ENCODE measurements at regions not wholly inside any gene's neighbourhood (a gene's known extent, or its start where the extent isn't known, plus 50 kb on each side); places are given as distances from the start of the nearest gene placed in this dataset.

DNA sequence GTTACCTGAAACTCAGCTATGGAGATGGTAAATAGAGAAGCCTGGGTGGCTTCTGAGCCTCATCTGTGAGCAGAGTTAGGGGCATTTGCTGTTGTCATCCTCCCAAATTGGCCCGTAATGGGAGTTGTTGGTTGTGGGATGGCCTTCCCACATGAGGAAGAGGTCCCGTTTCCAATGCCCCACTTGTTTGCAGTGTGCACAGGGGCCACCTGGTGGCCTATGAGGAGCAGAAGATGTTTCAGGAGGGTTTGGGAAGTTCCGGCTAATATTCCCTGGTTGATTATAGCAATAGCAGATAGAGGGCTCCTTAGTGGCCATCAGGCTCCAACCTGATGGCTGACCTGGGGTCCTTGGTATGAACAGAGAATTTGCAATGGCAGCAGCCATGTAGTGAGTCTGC lies 1546.5 kb downstream of the OTOL1 start:
- no peak for DNase-seq

DNA sequence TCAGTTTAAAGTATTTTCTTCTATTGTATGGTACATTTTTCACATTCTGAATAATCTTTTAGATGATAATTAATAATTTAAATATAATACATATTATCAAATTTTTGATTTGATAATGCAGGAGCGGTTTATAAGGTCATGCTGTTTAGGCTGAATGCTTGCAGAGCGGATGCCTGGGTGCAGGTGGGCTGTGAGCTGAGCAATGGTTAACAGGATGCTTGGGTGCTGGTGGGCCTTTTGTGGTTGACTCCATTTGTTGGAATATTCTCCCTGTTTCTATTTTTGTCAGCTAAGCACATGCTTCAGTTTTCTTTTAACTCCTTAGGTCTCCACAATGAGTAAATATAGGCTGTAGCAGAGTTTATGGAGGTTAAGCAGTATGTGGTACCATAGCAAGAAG lies 1549.3 kb downstream of the OTOL1 start:
- DNase-seq, result no peak

- DNase-seq, result peak; percentile 22
Measured at GRCh38 chr3:163048881-163049280, 1552.3 kb downstream of the OTOL1 start.

GRCh38 chr3:163056874-163057497 lies 1560.4 kb downstream of the OTOL1 start:
- peak; percentile 34 for DNase-seq

DNA sequence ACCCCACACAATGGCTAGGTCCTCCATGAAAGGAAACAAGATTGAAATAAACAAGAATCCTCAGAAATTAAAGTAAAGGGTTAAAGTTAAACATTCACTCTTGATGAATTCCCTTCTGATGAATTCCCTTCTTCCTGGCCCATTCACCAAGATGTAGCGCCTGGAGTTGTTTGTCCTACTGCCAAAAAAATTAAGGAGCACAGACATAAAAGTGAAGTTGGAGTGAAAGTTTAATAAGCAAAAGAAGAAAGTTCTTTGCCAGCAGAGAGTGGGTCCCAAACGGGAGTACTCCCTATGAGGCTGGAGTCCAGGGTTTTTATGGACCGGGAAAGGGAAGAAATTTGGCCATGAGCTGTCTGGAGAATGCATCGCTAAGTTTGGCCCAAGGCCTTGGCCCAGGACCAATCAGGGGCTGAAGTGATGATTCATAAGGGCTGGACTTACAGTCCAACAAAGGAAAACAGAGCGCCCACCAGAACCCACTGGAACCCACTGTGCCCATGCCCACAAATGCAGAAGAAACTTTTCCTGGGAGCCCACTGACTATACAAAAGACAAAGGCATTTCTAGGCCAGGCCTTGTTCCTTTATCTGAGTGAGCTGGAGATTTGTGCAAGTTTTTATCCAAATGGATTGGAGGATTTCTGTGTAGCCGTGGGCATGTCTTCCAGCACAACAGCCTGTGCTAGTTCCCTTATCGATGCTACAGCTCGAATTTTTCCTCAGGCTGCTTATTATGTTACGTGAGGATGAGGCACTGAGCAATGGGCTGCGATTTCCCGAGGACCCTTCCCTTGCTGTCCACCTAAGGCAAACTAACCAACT lies 1561.6 kb downstream of the OTOL1 start:
- DNase-seq, result no peak

DNA sequence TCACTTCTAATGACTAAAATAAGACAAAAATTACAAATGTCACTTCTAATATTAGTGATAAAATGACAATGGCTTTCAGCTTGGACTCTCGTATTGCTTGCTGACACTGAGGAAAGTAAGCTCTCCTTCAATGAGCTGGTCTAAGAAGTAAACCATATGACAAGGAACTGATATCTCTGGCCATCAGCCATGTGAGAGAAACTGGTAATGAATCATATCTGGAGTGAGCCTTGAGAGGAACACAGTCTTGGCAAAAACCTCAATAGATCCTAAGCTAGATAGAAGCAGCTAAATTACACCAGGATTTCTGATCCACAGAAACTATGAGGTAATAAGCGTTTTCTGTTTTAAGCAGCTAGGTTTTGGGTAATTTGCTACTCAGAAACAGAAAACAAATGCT lies 1575.1 kb downstream of the OTOL1 start:
- DNase-seq, result no peak

All from fibroblast of skin of scalp (primary cell).